Peyer's patch (tissue), 4 donors: ENCODE measurements at regions not wholly inside any gene's neighbourhood (a gene's known extent, or its start where the extent isn't known, plus 50 kb on each side); places are given as distances from the start of the nearest gene placed in this dataset.

Experiments
- POLR2A ChIP-seq, 2 donors: fragments of 450-650 bp; IDR thresholded peaks; one replicate each; pipeline ENCODE4 v1.5.1; 2017; ENCODE audit warnings: antibody characterized with exemption in 2 of 2, mild to moderate bottlenecking in 2 of 2, moderate library complexity in 2 of 2
- TF ChIP-seq, protein P1 (sequence below), 6 experiments: fragments of 450-650 bp in 4 of 6; fragments of 200-600 bp in 2 of 6; sonication (generic) in 1 of 6; IDR thresholded peaks; one replicate each; pipeline ENCODE4 v1.5.1; 2017 to 2019; ENCODE audit warnings: antibody characterized with exemption in 6 of 6, mild to moderate bottlenecking in 3 of 6, moderate library complexity in 1 of 6

GRCh38 chr4:100060765-100061416, 110.8 kb upstream of the H2AZ1 start:
- TF ChIP-seq, protein P1, sequence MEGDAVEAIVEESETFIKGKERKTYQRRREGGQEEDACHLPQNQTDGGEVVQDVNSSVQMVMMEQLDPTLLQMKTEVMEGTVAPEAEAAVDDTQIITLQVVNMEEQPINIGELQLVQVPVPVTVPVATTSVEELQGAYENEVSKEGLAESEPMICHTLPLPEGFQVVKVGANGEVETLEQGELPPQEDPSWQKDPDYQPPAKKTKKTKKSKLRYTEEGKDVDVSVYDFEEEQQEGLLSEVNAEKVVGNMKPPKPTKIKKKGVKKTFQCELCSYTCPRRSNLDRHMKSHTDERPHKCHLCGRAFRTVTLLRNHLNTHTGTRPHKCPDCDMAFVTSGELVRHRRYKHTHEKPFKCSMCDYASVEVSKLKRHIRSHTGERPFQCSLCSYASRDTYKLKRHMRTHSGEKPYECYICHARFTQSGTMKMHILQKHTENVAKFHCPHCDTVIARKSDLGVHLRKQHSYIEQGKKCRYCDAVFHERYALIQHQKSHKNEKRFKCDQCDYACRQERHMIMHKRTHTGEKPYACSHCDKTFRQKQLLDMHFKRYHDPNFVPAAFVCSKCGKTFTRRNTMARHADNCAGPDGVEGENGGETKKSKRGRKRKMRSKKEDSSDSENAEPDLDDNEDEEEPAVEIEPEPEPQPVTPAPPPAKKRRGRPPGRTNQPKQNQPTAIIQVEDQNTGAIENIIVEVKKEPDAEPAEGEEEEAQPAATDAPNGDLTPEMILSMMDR (IDR thresholded peaks at IDR 0.05), result no peak
- no peak for TF ChIP-seq POLR2A (IDR thresholded peaks at IDR 0.05)
